ENCODE measurements at regions not wholly inside any gene's neighbourhood (a gene's known extent, or its start where the extent isn't known, plus 50 kb on each side); places are given as distances from the start of the nearest gene placed in this dataset.
A peak's percentile ranks its signal among the peaks of the same experiment; 100 is the strongest.

- DNase-seq (ENCODE audit: low read depth): no peak
Measured at GRCh38 chr18:1564793-1565192, 660.1 kb downstream of the ADCYAP1 start.

GRCh38 chr18:1571206-1571605 is 666.5 kb downstream of the ADCYAP1 start:
- DNase-seq (ENCODE audit: low read depth): no peak

- DNase-seq (ENCODE audit: low read depth): no peak
Measured at GRCh38 chr18:1573732-1574131, 669.1 kb downstream of the ADCYAP1 start.

- no peak for DNase-seq (ENCODE audit: low read depth)
Measured at GRCh38 chr18:1575084-1575483, 670.4 kb downstream of the ADCYAP1 start.

- DNase-seq (ENCODE audit: low read depth): no peak
Measured at GRCh38 chr18:1578505-1578904, 673.8 kb downstream of the ADCYAP1 start.

GRCh38 chr18:1581581-1581980 is 676.9 kb downstream of the ADCYAP1 start:
- DNase-seq (ENCODE audit: low read depth): no peak

GRCh38 chr18:1585881-1586488 is 681.3 kb downstream of the ADCYAP1 start:
- peak; percentile 4 for DNase-seq (ENCODE audit: low read depth)

GRCh38 chr18:1593091-1593490 is 688.4 kb downstream of the ADCYAP1 start:
- no peak for DNase-seq (ENCODE audit: low read depth)

- DNase-seq (ENCODE audit: low read depth): no peak
Measured at GRCh38 chr18:1595195-1595594, 690.5 kb downstream of the ADCYAP1 start.

GRCh38 chr18:1599196-1599595 is 694.5 kb downstream of the ADCYAP1 start:
- DNase-seq (ENCODE audit: low read depth): no peak

GRCh38 chr18:1604751-1605150 is 700.1 kb downstream of the ADCYAP1 start:
- DNase-seq (ENCODE audit: low read depth): no peak

- no peak for DNase-seq (ENCODE audit: low read depth)
Measured at GRCh38 chr18:1618364-1618763, 713.7 kb downstream of the ADCYAP1 start.

- DNase-seq (ENCODE audit: low read depth): no peak
Measured at GRCh38 chr18:1619507-1619906, 714.8 kb downstream of the ADCYAP1 start.

GRCh38 chr18:1624612-1625011 is 719.9 kb downstream of the ADCYAP1 start:
- DNase-seq (ENCODE audit: low read depth): no peak

GRCh38 chr18:1627494-1627893 is 722.8 kb downstream of the ADCYAP1 start:
- no peak for DNase-seq (ENCODE audit: low read depth)

GRCh38 chr18:1648712-1649111 is 744.0 kb downstream of the ADCYAP1 start:
- no peak for DNase-seq (ENCODE audit: low read depth)

- DNase-seq (ENCODE audit: low read depth): no peak
Measured at GRCh38 chr18:1652018-1652417, 747.3 kb downstream of the ADCYAP1 start.

- DNase-seq (ENCODE audit: low read depth): no peak
Measured at GRCh38 chr18:1653873-1654272, 749.2 kb downstream of the ADCYAP1 start.

GRCh38 chr18:1657876-1658275 is 753.2 kb downstream of the ADCYAP1 start:
- DNase-seq (ENCODE audit: low read depth): no peak

GRCh38 chr18:1658908-1659566 is 754.4 kb downstream of the ADCYAP1 start:
- no peak for DNase-seq (ENCODE audit: low read depth)

GRCh38 chr18:1663879-1664705 is 759.4 kb downstream of the ADCYAP1 start:
- no peak for DNase-seq (ENCODE audit: low read depth)

- no peak for DNase-seq (ENCODE audit: low read depth)
Measured at GRCh38 chr18:1665079-1665478, 760.4 kb downstream of the ADCYAP1 start.

- no peak for DNase-seq (ENCODE audit: low read depth)
Measured at GRCh38 chr18:1668279-1668678, 763.6 kb downstream of the ADCYAP1 start.

Data from stromal cell of bone marrow (primary cell).